Hematopoietic multipotent progenitor cell treated with erythropoietin and hydrocortisone succinate and interleukin-3 and kit ligand, for 6 days (in vitro differentiated cells): ENCODE measurements at regions not wholly inside any gene's neighbourhood (a gene's known extent, or its start where the extent isn't known, plus 50 kb on each side); places are given as distances from the start of the nearest gene placed in this dataset.

Experiments used
- DNase-seq: peaks from one replicate; pipeline ENCODE4 v3.0.0-alpha.2; 2015

GRCh38 chr3:28835249-28835648 is 445.6 kb upstream of the RBMS3 start:
- DNase-seq: no peak

GRCh38 chr3:28835751-28836150 is 445.1 kb upstream of the RBMS3 start:
- DNase-seq: no peak

GRCh38 chr3:28836199-28836598 is 444.7 kb upstream of the RBMS3 start:
- DNase-seq: no peak

GRCh38 chr3:28840976-28841376 is 439.9 kb upstream of the RBMS3 start:
- no peak for DNase-seq

GRCh38 chr3:28841441-28841840 is 439.4 kb upstream of the RBMS3 start:
- DNase-seq: no peak

- no peak for DNase-seq
Measured at GRCh38 chr3:28844298-28845005, 436.4 kb upstream of the RBMS3 start.

GRCh38 chr3:28845006-28845324 is 435.9 kb upstream of the RBMS3 start:
- DNase-seq: no peak

- DNase-seq: no peak
Measured at GRCh38 chr3:28846971-28847478, 433.8 kb upstream of the RBMS3 start.

- DNase-seq: no peak
Measured at GRCh38 chr3:28847736-28848135, 433.1 kb upstream of the RBMS3 start.

- DNase-seq: no peak
Measured at GRCh38 chr3:28850186-28850585, 430.7 kb upstream of the RBMS3 start.

- no peak for DNase-seq
Measured at GRCh38 chr3:28853830-28854229, 427.0 kb upstream of the RBMS3 start.

- no peak for DNase-seq
Measured at GRCh38 chr3:28856796-28857195, 424.1 kb upstream of the RBMS3 start.

GRCh38 chr3:28859897-28860296 is 421.0 kb upstream of the RBMS3 start:
- DNase-seq: no peak

- DNase-seq: peak; percentile 39
Measured at GRCh38 chr3:28860307-28860706, 420.6 kb upstream of the RBMS3 start.

- DNase-seq: no peak
Measured at GRCh38 chr3:28863186-28863585, 417.7 kb upstream of the RBMS3 start.

GRCh38 chr3:28867836-28868235 is 413.0 kb upstream of the RBMS3 start:
- DNase-seq: no peak

GRCh38 chr3:28868897-28869296 is 412.0 kb upstream of the RBMS3 start:
- DNase-seq: no peak

- no peak for DNase-seq
Measured at GRCh38 chr3:28877912-28878311, 403.0 kb upstream of the RBMS3 start.

- no peak for DNase-seq
Measured at GRCh38 chr3:28890373-28890772, 390.5 kb upstream of the RBMS3 start.

GRCh38 chr3:28891485-28891884 is 389.4 kb upstream of the RBMS3 start:
- no peak for DNase-seq

- no peak for DNase-seq
Measured at GRCh38 chr3:28900301-28900700, 380.6 kb upstream of the RBMS3 start.

- DNase-seq: no peak
Measured at GRCh38 chr3:28901018-28901417, 379.9 kb upstream of the RBMS3 start.

- DNase-seq: no peak
Measured at GRCh38 chr3:28903171-28903601, 377.7 kb upstream of the RBMS3 start.

- peak; percentile 74 for DNase-seq
Measured at GRCh38 chr3:28905798-28906197, 375.1 kb upstream of the RBMS3 start.
